ENCODE measurements at regions not wholly inside any gene's neighbourhood (a gene's known extent, or its start where the extent isn't known, plus 50 kb on each side); places are given as distances from the start of the nearest gene placed in this dataset.

DNA sequence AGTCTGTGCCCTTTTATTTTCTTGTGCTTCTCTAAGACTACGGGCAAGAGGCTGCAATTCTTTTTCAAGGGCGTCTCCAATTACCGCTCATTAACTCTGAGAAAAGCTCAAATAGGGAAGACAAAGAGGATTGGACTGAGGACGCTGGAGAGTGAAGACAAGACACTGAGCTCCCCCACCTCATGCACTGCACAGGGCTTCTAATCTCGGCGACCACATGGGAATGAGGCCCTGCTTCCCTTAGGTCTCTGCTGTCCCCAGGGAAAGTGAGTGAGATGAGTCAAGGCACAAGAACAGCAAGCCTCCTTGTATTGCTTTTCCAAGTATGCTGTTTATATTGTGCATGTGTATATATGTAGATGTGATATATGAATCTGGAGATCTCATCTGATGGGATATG lies 392.2 kb upstream of the CFAP20DC start:
- TF ChIP-seq, protein P1, sequence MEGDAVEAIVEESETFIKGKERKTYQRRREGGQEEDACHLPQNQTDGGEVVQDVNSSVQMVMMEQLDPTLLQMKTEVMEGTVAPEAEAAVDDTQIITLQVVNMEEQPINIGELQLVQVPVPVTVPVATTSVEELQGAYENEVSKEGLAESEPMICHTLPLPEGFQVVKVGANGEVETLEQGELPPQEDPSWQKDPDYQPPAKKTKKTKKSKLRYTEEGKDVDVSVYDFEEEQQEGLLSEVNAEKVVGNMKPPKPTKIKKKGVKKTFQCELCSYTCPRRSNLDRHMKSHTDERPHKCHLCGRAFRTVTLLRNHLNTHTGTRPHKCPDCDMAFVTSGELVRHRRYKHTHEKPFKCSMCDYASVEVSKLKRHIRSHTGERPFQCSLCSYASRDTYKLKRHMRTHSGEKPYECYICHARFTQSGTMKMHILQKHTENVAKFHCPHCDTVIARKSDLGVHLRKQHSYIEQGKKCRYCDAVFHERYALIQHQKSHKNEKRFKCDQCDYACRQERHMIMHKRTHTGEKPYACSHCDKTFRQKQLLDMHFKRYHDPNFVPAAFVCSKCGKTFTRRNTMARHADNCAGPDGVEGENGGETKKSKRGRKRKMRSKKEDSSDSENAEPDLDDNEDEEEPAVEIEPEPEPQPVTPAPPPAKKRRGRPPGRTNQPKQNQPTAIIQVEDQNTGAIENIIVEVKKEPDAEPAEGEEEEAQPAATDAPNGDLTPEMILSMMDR (IDR thresholded peaks at IDR 0.05; ENCODE audit: insufficient read depth, low read length, severe bottlenecking), result no peak
- FAIRE-seq, result no peak

DNA sequence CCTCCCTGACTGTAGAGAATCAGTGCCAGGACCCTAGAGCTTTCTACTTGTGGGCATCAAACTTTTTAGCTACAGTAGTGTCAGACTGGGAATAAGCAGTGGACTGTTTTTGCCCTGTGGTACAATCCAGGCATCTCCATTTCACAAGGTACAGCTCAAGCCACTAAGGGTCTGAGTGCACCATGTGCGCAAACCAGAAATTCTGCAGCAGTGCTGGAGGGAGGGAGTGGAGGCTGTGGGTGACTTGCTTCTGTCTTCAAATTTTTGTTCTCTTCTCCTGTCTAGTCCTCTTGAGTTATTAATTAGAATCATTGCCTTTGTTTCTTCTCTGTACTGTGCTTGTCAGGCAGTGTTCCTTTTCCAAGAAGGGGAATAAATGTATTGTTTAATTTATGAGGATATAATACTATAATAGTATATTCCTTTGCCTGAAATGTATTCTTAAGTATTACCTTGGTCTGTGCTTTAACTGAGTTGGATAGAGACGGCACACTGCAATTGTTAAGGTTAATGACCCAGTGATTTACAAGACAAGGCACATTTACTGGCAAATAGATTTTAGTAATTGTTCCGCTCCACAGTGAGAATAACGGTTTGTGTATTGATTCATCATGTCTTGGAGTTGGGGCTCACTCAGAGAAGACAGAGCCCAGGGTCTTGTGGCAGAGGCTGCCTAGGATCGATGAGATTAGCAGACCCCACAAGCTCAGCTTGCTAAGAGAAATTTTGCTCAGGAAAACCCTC lies 390.6 kb upstream of the CFAP20DC start:
- DNase-seq (ENCODE audit: low read depth) (no peak), FAIRE-seq (no peak)
- H3K36me3 ChIP-seq (ENCODE audit: control insufficient read depth, insufficient read depth, low read length), result no peaks in the 10 kb centered on the region
- TF ChIP-seq, protein P1 (IDR thresholded peaks at IDR 0.05; ENCODE audit: insufficient read depth, low read length, severe bottlenecking), result no peak
- no peak overlapping the region for H3K4me3 ChIP-seq (ENCODE audit: low read depth, low read length)
- no peaks in the 10 kb centered on the region for H3K27me3 ChIP-seq (ENCODE audit: control insufficient read depth, insufficient read depth, low read length)

More for the DNA sequence above, 392.2 kb upstream of the CFAP20DC start:
- Histone ChIP-seq H3K27me3 (ENCODE audit: control insufficient read depth, insufficient read depth, low read length) (no peaks in the 10 kb centered on the region), H3K4me3 (ENCODE audit: low read depth, low read length) (no peak overlapping the region), H3K36me3 (ENCODE audit: control insufficient read depth, insufficient read depth, low read length) (no peaks in the 10 kb centered on the region)
- DNase-seq (ENCODE audit: low read depth), result no peak

DNA sequence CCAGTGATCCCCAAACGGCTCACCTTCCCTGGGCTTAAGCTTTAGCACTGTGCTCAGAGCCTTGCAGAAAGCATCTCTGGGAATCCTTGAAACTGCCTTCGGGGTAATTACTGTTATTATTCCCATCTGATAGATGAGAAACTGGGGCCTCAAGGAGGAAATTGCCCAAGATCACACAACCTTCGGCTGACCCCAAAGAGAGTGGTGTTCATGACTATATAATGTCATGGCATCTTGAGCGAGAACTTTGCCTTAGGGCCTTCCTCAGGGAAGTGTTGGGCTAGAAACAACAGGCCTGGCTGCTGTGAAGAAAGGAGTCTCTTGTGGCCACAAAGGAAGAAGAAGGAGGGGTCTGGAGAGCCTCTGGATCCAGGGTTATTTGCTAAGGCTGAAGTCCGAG lies 388.7 kb upstream of the CFAP20DC start:
- no peaks in the 10 kb centered on the region for H3K27me3 ChIP-seq (ENCODE audit: control insufficient read depth, insufficient read depth, low read length)
- no peaks in the 10 kb centered on the region for H3K36me3 ChIP-seq (ENCODE audit: control insufficient read depth, insufficient read depth, low read length)
- FAIRE-seq, result no peak
- TF ChIP-seq, protein P1 (IDR thresholded peaks at IDR 0.05; ENCODE audit: insufficient read depth, low read length, severe bottlenecking), result no peak
- no peak overlapping the region for H3K4me3 ChIP-seq (ENCODE audit: low read depth, low read length)
- DNase-seq (ENCODE audit: low read depth), result peak; percentile 37

DNA sequence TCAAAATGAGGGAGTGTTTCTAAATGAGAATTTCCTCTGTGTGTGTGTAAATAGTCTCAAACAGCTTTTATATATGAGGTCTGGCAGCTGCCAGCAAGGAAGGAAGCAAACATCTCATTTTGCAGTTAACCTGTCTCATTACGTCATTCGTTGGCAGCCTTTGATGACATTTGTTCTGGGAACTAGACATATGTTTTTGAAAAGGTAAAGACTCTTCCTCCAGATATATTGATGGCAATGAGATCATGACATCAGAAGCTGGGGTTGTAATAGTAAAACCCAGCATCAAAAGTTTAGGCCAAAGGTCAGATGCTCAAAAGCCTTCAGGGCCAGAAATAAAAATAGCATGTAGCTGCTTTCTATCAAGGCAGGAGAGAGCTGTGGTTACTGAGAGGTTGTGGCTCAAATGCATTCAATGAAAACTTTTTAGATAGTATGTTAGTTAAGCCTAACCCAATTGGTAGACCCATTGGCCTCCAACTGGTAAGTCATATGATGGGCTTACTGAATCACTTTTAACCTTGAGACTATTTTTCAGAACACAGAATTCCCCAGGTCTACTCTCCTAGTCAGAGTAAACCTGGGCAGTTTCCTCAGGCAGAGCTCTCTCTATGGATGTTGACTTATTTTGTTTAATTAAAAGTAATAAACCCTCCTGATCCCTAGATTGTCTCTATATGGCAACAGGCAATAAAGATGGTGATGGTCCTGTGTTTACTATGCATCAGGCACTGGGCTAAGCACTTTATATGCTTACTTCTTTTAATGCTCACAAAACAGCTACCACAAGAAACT lies 386.5 kb upstream of the CFAP20DC start:
- FAIRE-seq, result no peak

DNA sequence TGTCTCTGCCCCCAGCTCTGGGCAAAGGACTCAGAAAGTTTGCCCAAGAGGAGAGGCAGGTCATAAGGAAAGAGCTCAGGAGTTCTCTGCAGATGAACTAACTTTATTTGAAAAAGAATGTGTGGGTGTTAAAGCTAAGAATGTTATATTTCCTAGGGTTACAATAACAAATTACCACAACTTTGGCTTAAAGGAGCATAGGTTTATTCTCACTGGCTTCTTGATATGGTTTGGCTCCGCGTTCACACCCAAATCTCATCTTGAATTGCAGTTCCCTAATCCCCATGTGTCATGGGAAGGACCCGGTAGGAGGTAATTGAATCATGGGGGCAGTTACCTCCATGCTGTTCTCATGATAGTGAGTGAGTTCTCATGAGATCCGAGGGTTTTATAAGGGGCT lies 383.7 kb upstream of the CFAP20DC start:
- Histone ChIP-seq H3K4me3 (ENCODE audit: low read depth, low read length) (no peak overlapping the region), H3K36me3 (ENCODE audit: control insufficient read depth, insufficient read depth, low read length) (no peaks in the 10 kb centered on the region), H3K27me3 (ENCODE audit: control insufficient read depth, insufficient read depth, low read length) (no peaks in the 10 kb centered on the region)
- DNase-seq (ENCODE audit: low read depth) (no peak), FAIRE-seq (no peak)
- TF ChIP-seq, protein P1 (IDR thresholded peaks at IDR 0.05; ENCODE audit: insufficient read depth, low read length, severe bottlenecking), result no peak

More for the DNA sequence above, 386.5 kb upstream of the CFAP20DC start:
- no peaks in the 10 kb centered on the region for H3K36me3 ChIP-seq (ENCODE audit: control insufficient read depth, insufficient read depth, low read length)
- TF ChIP-seq, protein P1 (IDR thresholded peaks at IDR 0.05; ENCODE audit: insufficient read depth, low read length, severe bottlenecking), result no peak
- no peaks in the 10 kb centered on the region for H3K27me3 ChIP-seq (ENCODE audit: control insufficient read depth, insufficient read depth, low read length)
- no peak for DNase-seq (ENCODE audit: low read depth)
- no peak overlapping the region for H3K4me3 ChIP-seq (ENCODE audit: low read depth, low read length)
